Ecto neural progenitor cell (in vitro differentiated cells): ENCODE measurements at regions not wholly inside any gene's neighbourhood (a gene's known extent, or its start where the extent isn't known, plus 50 kb on each side); places are given as distances from the start of the nearest gene placed in this dataset.
"Not testable (repeated sequence)": the region's sequence is repeated elsewhere in the genome, so short reads cannot be mapped to it uniquely, and the experiment has no call there.

ENCODE experiments used
- DNase-seq: peaks from one replicate; pipeline ENCODE4 v3.0.0-alpha.2; 2018; ENCODE audit warnings: low spot score

- DNase-seq: no peak
These were observed 198.7 kb downstream of the TMA16 start for GRCh38 chr4:163693211-163693610.

GRCh38 chr4:163693776-163694175 lies 199.3 kb downstream of the TMA16 start:
- no peak for DNase-seq

DNA sequence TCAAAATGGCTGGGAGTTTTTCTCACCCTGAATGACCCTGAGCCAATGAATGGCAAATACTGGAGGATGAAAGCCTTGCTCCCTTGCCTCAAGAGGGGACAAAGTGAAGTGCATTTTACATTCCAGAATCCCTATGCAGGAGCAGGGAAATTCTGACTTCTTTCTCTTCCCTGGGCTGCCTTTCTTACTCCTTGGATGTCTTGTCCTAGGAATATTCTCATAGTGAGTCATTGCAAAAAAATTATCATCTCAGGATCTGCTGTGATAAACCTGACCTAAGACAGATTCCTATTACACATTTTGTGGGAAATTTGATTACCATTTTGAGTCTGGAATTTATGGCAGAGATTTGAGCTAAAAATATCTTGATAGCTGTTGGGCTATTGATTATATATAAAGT lies 199.9 kb downstream of the TMA16 start:
- DNase-seq: no peak

DNA sequence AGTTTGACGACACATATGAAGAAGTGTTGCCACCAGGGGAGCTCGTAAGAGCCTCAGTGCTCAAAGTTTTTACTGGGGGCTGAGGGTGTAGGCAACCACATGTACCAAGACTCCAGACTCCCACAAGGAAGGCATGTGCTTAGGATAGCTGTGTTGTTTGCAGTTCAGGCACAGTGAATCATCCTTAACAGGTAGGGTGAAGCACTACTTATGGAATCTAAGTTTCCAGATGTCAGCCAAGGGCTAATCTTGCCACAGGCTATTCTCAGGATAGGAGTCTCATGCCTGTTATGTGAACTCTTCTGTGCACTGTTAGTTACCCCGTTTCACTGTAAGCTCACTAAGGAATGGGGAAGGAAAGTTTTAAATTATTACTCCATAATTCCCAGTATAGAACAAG lies 202.6 kb downstream of the TMA16 start:
- DNase-seq: no peak

GRCh38 chr4:163700383-163700782 lies 205.9 kb downstream of the TMA16 start:
- not testable (repeated sequence) for DNase-seq

DNA sequence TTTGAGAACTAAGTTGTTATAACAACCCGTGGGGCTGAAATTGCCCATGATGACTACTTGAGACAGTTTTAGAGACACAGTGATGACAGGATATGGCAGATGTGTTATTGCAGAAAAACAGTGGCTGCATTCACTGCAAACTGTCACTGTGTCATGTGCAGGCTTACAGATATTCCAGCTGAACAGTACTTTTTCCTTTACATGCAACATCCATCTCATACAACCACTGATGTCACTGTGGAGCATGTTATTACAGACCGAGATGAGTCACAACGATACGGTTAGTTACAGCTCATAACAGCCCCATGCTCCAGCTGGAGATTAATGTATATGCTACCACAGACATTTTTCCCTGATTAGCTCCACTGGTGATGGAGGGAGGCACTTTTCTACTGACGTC lies 207.4 kb downstream of the TMA16 start:
- DNase-seq: no peak

GRCh38 chr4:163702736-163703135 lies 208.2 kb downstream of the TMA16 start:
- DNase-seq: no peak

- no peak for DNase-seq
These were observed 208.8 kb downstream of the TMA16 start for GRCh38 chr4:163703251-163703650.

- no peak for DNase-seq
These were observed 213.4 kb downstream of the TMA16 start for GRCh38 chr4:163707873-163708272.

- no peak for DNase-seq
These were observed 215.1 kb downstream of the TMA16 start for GRCh38 chr4:163709601-163710000.

- DNase-seq: no peak
These were observed 215.7 kb downstream of the TMA16 start for GRCh38 chr4:163710158-163710557.

DNA sequence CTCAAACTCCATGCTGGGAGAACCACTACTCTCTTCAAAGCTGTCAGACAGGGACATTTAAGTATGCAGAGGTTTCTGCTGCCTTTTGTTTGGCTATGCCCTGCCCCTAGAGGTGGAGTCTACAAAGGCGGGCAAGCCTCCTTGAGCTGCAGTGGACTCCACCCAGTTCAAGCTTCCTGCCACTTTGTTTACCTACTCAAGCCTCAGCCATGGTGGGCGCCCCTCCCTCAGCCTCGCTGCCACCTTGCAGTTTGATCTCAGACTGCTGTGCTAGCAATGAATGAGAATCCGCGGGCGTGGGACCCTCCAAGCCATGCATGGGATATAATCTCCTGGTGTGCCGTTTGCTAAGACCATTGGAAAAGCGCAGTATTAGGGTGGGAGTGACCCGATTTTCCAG lies 230.0 kb downstream of the TMA16 start:
- DNase-seq: not testable (repeated sequence)

- no peak for DNase-seq
These were observed 232.2 kb downstream of the TMA16 start for GRCh38 chr4:163726641-163727040.

GRCh38 chr4:163731071-163731470 lies 236.6 kb downstream of the TMA16 start:
- no peak for DNase-seq

DNA sequence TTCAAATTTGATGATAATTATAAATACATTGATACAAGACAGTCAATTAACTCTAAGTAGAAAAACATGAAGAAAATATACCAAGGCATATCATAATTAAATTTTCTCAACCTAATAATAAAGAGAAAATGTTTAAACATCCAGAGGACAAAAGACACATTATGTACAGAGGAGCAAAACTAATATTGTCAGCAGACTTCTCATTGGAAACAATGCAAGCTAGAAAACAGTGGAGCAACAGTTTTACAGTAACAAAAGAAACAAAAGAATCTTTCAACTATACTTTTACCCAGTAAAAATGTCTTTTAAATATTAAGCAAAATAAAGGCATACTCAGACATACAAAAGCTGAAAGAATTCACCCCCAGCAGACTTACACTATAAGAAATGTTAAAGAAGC lies 238.0 kb downstream of the TMA16 start:
- no peak for DNase-seq

- DNase-seq: no peak
These were observed 242.4 kb downstream of the TMA16 start for GRCh38 chr4:163736876-163737275.

DNA sequence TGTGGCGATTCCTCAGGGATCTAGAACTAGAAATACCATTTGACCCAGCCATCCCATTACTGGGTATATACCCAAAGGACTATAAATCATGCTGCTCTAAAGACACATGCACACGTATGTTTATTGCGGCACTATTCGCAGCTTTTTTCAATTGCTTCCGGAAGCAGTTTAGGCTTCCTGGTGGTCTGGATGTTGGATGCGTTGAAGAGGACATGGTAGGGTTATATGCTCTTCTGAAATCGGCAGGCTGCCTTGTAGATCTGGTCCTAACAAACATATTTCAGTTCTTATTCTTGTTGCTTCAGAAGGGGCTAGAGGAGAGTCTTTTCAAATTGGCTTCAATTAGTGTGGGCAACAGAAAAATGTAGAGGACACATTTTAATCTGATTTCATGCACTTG lies 243.4 kb downstream of the TMA16 start:
- not testable (repeated sequence) for DNase-seq

DNA sequence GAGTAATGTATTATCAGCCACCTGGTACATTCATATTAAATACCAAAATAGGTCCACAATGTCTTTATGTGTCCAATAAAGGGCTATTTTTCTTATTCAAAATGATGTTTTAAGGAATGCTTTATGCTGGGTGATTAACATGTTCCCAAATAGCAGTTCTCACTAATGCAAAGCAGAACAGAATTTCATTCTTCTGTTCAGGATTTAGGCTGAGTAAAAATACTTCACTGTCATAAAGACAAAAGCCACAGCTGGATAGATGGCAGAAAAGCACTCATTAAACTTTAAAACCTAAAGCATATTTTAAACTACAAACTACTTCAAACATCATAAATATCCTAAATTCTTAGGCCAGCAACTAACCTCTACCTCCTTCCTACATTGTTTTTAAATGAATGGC lies 244.0 kb downstream of the TMA16 start:
- no peak for DNase-seq

GRCh38 chr4:163744861-163745260 lies 250.4 kb downstream of the TMA16 start:
- no peak for DNase-seq

- no peak for DNase-seq
These were observed 252.8 kb downstream of the TMA16 start for GRCh38 chr4:163747293-163747692.

GRCh38 chr4:163747886-163748285 lies 253.4 kb downstream of the TMA16 start:
- no peak for DNase-seq

- DNase-seq: no peak
These were observed 254.0 kb downstream of the TMA16 start for GRCh38 chr4:163748449-163748848.

DNA sequence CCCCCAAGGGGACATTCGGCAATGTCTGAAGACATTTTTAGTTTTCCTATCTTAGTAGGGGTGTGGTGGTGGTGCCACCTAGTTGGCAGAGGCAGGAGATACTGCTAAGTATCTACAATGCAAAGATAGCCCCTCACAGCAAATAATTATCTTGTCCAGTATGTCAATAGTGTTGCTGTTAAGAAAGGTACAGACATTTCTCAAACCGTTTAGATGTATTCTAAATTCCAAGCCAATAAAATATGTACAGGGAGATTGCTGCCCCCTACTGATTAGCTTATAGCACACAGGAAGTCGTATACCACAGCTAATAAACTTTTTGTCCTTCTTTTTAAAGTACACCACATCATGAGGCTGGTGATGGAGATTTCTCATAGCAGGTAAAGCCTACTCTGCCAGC lies 260.5 kb downstream of the TMA16 start:
- DNase-seq: no peak

DNA sequence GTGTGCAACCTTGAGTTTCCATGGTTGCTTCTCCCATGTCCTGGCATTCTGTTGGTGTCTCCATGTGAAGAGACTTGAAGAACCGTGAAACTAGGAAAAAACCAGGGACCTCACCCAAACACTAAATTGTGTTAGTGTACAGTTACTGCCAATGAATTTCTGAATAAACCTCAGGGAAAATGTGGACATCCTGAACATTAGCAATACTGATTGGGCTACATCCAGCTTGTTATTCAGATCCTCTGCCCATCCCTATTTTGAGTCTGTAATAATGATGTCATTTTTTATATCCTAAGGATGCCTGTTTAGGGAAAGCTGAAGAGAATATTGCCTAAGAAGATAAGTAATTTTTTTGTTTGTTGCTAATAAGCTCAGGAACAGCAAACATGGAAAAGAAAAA lies 262.7 kb downstream of the TMA16 start:
- DNase-seq: no peak

DNA sequence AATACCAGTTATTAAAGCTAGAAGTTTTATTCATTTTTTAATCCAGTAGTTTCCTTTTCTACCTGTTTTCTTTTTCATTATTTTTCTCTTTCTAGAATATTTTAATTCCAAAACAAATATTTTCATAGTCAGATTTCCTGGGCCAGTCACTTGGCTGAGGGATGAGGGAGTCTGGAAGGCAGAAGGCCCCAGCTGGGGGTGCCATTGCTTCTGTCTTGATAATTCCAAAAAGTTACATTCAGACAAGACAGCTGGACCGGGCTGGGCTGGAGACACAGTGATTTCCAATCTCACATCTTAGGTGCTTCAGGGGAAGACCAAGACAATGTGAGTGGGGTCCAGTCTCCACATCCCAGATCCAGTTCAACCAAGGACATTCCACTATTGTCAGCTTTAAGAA lies 263.5 kb downstream of the TMA16 start:
- no peak for DNase-seq
